ENCODE measurements at regions not wholly inside any gene's neighbourhood (a gene's known extent, or its start where the extent isn't known, plus 50 kb on each side); places are given as distances from the start of the nearest gene placed in this dataset.

GRCh38 chr3:87895983-87896382 is 162.8 kb downstream of the CGGBP1 start:
- TF ChIP-seq CTCF (optimal IDR thresholded peaks at IDR 0.05 in 1 of 3, IDR thresholded peaks at IDR 0.05 in 1 of 3, conservative IDR thresholded peaks at IDR 0.05 in 1 of 3; ENCODE audit: extremely low read depth in 1 of 3, insufficient read depth in 2 of 3, low read length in 3 of 3) (no peak), EZH2 (IDR thresholded peaks at IDR 0.05; ENCODE audit: low read length) (no peak)

Measured in keratinocyte (primary cell).